GM21723 (cell line): ENCODE measurements at regions not wholly inside any gene's neighbourhood (a gene's known extent, or its start where the extent isn't known, plus 50 kb on each side); places are given as distances from the start of the nearest gene placed in this dataset.
"Not testable (repeated sequence)": the region's sequence is repeated elsewhere in the genome, so short reads cannot be mapped to it uniquely, and the experiment has no call there.

ENCODE experiments used
- ATAC-seq: cut with Tn5 transposase; IDR thresholded peaks from one replicate; pipeline ENCODE4 v1.9.1; 2021; ENCODE audit warnings: mild to moderate bottlenecking, moderate library complexity; ENCODE audit not compliant: unreplicated experiment

DNA sequence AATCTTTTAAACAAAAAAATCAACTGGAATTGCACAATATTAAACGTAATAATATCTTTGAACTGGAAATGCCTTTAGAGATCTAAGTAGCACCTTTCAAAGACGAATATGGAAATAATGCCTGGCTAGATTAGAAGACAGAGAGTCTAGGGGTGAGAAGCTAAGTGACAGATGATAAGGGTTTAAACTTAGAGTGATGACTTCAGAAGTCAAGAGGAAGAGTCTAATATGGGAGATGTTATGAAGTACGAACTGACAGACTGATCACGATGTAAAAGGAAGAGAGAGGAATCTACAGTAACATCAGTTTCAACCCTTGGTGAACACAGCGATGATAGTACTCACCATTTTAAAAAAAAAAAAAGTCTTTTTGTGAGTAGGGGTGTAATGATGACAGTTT, 57.9 kb downstream of the HINT1 start:
- no peak for ATAC-seq

- no peak for ATAC-seq
Observed at GRCh38 chr5:131104169-131104808, 60.8 kb downstream of the HINT1 start.

GRCh38 chr5:131096774-131097710, 68.0 kb downstream of the HINT1 start:
- ATAC-seq: no peak

DNA sequence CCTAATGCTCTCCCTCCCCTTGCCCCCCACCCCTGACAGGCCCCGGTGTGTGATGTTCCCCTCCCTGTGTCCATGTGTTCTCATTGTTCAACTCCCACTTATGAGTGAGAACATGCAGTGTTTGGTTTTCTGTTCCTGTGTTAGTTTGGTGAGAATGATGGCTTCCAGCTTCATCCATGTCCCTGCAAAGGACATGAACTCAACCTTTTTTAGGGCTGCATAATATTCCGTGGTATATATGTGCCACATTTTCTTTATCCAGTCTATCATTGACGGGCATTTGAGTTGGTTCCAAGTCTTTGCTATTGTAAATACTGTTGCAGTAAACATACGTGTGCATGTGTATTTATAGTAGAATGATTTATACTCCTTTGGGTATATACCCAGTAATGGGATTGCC, 69.5 kb downstream of the HINT1 start:
- not testable (repeated sequence) for ATAC-seq

GRCh38 chr5:131084436-131084835, 80.6 kb downstream of the HINT1 start:
- ATAC-seq: no peak

- no peak for ATAC-seq
Observed at GRCh38 chr5:131081913-131082488, 83.1 kb downstream of the HINT1 start.

DNA sequence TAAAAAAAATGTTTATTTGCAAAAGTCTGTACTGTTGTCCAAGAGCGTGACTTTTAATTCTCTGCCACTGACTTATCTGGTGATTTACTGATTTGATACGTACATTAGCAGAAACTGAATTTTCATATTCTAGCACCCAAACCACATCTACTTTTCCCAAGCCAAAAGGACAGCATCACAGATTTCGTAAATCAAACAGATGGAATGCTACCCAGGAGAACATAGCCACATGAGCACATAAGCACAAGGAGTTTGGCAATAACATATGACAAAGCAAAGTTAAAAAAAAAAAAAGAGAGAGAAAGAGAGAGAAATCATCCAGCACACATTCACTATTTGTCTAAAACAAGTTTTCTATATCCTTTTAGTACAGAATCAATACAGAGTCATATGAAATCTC, 83.7 kb downstream of the HINT1 start:
- no peak for ATAC-seq

DNA sequence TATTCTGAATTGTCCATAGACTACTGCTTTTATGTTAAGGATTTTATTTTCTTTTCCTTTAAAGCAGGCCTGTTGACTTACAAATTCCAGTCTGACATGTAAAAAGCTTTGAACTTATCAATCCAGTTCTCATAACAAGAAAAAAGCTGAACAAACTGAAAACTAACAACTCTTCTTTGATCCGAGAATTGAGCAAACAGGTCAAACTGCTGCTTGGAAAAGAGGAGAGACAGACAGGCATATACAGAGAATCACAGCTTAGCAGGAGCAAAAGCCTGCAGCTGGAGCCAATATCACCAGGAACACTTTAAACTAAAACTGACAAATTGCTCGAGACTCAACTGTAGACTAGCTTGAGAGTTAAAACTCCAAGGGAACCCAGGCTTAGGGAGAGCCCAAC, 85.8 kb downstream of the HINT1 start:
- ATAC-seq: no peak

- ATAC-seq: peak; percentile 92
Observed at GRCh38 chr5:131068893-131069643, 96.0 kb downstream of the HINT1 start.

DNA sequence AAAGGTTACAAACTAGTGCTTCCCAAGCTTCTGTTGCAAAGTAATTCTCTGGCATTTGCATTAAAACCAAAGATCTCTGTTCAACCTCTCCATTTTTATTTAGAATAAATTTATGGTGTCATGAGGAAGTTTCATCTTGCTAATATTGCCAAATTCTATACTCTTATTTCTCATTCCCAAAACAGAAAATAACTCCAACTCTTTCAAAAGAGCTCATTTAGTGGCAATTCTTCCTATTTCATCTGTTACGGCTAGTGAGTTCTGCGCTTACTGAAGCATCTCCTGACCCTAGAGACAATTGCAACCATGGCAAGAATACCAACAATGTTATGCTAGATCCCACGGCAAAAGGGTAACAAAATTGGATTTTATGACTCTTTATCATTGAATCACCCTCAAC, 97.0 kb downstream of the HINT1 start:
- ATAC-seq: no peak

DNA sequence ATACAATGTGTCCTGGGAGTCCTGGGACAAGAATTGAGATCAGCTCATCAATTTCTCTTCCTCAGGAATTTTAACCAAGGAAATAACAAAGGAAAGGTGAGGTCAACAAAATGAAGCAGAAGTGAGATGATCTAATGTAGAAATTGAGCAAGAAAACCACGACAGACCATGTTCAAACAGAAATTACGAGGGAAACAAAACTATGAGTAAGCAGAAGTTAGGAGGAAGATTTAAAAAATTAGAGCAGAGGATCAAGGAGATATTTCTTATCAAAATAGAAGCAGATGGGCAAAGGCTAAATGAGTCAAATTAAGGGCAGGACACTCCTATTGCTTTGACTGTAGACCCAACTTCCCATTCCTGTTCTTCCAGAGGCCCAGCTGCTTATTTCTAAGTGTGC, 97.4 kb downstream of the HINT1 start:
- ATAC-seq: no peak

- no peak for ATAC-seq
Observed at GRCh38 chr5:131064669-131065371, 100.2 kb downstream of the HINT1 start.

DNA sequence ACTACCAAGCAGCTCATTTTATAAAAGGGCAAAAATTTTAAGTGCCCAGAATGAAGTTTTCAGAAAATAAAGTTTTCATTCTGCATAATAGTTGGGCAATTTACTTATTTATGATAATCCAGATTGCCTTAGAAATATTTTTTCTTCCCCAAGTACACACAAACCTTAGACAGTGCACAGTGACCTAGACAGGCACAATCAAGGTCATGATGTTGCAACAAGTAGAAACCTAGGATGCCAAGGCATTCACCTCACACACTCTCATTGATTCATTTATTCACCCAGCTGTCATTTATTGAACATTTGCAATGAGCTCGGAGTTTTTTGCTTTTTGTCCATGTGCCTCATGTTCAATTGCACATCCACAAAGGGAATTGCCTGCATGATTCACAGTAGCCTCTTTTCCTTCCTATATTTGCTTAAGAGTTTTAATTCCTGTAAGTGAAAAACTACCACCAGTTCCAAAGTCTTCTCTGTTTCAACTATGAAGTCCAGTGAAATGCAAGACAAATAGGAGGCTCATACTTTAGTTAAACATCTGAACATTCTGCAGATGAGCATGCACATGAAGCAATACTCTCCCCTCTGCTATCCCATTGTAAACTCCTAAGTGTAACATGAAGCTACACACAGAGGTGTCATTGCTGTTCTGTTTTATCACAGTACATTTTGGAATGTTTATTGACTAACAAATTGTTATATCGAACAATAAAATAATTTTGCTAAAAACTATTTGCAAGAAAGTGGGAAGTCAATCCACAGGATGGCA, 122.9 kb downstream of the HINT1 start:
- ATAC-seq: no peak

DNA sequence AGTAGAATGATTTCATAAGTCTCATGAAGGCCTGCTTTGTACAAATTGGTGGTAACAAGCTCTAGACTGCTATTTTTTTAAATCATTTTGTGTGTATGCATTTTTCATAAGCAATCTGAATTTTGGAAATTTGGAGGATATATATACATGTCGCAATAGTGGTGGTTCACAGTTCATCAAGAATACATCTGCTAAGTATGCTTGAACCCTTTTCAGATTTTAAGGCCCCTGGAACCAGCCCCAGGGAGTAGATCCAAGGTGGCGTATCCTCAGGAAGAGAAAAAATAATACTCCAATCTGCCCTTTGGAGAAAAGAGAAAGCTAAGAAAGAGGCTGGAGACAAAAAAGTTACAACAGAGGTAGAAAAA, 141.6 kb downstream of the HINT1 start:
- no peak for ATAC-seq

- no peak for ATAC-seq
Observed at GRCh38 chr5:131022811-131023497, 142.1 kb downstream of the HINT1 start.

- no peak for ATAC-seq
Observed at GRCh38 chr5:131021646-131022045, 143.4 kb downstream of the HINT1 start.

- no peak for ATAC-seq
Observed at GRCh38 chr5:131019601-131020315, 145.3 kb downstream of the HINT1 start.

- no peak for ATAC-seq
Observed at GRCh38 chr5:131019111-131019510, 145.9 kb downstream of the HINT1 start.

DNA sequence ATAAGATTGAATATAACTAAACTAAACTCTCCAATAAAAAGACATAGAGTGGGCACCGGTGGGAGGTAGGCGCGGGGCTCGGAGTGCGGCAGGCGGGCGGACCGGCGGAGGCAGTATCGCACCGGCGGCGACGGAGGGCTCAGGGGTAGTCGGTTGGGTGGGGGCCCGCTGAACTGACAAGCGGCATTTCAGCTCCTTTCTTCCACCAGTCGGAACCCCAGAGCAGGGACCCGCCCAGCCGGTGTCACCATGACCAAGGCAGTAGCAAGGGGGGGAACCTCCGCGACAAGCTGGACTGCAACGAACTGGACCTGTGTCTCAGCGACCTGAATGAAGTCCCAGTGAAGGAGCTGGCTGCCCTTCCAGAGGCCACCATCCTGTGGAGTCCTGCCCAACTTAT, 156.7 kb downstream of the HINT1 start:
- no peak for ATAC-seq
